ENCODE measurements at regions not wholly inside any gene's neighbourhood (a gene's known extent, or its start where the extent isn't known, plus 50 kb on each side); places are given as distances from the start of the nearest gene placed in this dataset.

DNA sequence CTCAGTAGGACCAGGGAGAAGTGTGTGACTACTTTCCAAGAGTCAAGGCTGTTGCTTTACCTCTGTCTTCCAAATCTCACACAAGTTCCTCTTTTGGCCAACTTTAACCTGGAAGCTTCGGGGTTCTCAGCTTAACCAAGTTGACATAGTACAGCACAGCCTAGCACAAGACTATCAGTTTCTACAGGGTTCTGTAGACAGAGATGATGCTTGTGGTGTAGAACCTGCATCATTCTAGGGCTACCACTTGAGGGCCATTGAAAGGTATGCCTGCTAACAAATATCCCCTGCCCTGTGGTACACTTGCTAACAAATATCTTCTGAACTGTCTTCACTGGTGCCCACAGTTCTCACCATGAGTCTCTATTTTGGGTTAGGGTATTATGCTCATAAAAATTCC is 62.0 kb upstream of the MAP3K7 start:
- TF ChIP-seq POLR2A (IDR thresholded peaks at IDR 0.05; ENCODE audit: low read depth, low read length) (no peak), POLR2AphosphoS5 (IDR thresholded peaks at IDR 0.05; ENCODE audit: low read depth, low read length) (no peak)
